RWPE1 (cell line): ENCODE measurements at regions not wholly inside any gene's neighbourhood (a gene's known extent, or its start where the extent isn't known, plus 50 kb on each side); places are given as distances from the start of the nearest gene placed in this dataset.

ENCODE experiments used
- CTCF ChIA-PET: fragments of 350-600 bp; sonication (Branson Sonifier 250); formaldehyde crosslinking; extraction: SDS; loops from one replicate; lab custom pipeline; 2021; lab: Yijun Ruan, JAX
- POLR2A ChIA-PET: fragments of 400-600 bp; formaldehyde crosslinking; extraction: SDS; loops from one replicate; lab custom pipeline; 2020; ENCODE audit warnings: antibody characterized with exemption; ENCODE audit not compliant: low non-redundant PET; lab: Yijun Ruan, JAX
- DNase-seq: peaks from one replicate; pipeline ENCODE4 v3.0.0; 2012; ENCODE audit warnings: low spot score
- H3K27ac ChIP-seq: fragments of 450-650 bp; 2 replicates; pipeline ENCODE4 v1.5.1; 2017
- CTCF ChIP-seq: fragments of 450-650 bp; conservative IDR thresholded peaks from 2 replicates; pipeline ENCODE4 v1.5.1; 2017; ENCODE audit warnings: low read depth, mild to moderate bottlenecking

GRCh38 chr13:32956595-32956933, 59.7 kb upstream of the KL start:
- H3K27ac ChIP-seq, result no peak overlapping the region
- DNase-seq, result no peak
- ChIA-PET POLR2A (no interaction called here), CTCF (no interaction called here)
- no peak for TF ChIP-seq CTCF

GRCh38 chr13:32960626-32961025, 55.6 kb upstream of the KL start:
- H3K27ac ChIP-seq, result no peak overlapping the region
- POLR2A ChIA-PET, result no interaction called here
- TF ChIP-seq CTCF, result no peak
- CTCF ChIA-PET, result no interaction called here
- no peak for DNase-seq

GRCh38 chr13:32961724-32962123, 54.5 kb upstream of the KL start:
- ChIA-PET CTCF (no interaction called here), POLR2A (no interaction called here)
- no peak for DNase-seq
- no peak for TF ChIP-seq CTCF
- no peak overlapping the region for H3K27ac ChIP-seq

- no peak for DNase-seq
Observed at GRCh38 chr13:32962342-32962741, 53.9 kb upstream of the KL start.

GRCh38 chr13:32964987-32965386, 51.2 kb upstream of the KL start:
- DNase-seq, result no peak
- ChIA-PET CTCF (no interaction called here), POLR2A (no interaction called here)
- TF ChIP-seq CTCF, result no peak
- no peak overlapping the region for H3K27ac ChIP-seq

More at GRCh38 chr13:32962342-32962741, 53.9 kb upstream of the KL start:
- POLR2A ChIA-PET, result no interaction called here
- TF ChIP-seq CTCF, result no peak
- no peak overlapping the region for H3K27ac ChIP-seq
- CTCF ChIA-PET, result no interaction called here
